Left ventricle myocardium inferior (tissue), 1 donor: ENCODE measurements at regions not wholly inside any gene's neighbourhood (a gene's known extent, or its start where the extent isn't known, plus 50 kb on each side); places are given as distances from the start of the nearest gene placed in this dataset.

ENCODE experiments used
- DNase-seq: peaks from one replicate; pipeline ENCODE4 v3.0.0-alpha.2; 2020
- H3K27ac ChIP-seq: fragments of 200-600 bp; replicated peaks from 2 replicates; pipeline ENCODE4 v1.8.0; 2021
- H3K27me3 ChIP-seq: fragments of 200-600 bp; 2 replicates; pipeline ENCODE4 v1.8.0; 2021; ENCODE audit warnings: low read depth
- H3K36me3 ChIP-seq: fragments of 200-600 bp; 2 replicates; pipeline ENCODE4 v1.8.0; 2021
- H3K4me1 ChIP-seq: fragments of 200-600 bp; 2 replicates; pipeline ENCODE4 v1.8.0; 2021
- H3K4me3 ChIP-seq: fragments of 200-600 bp; 2 replicates; pipeline ENCODE4 v1.8.0; 2021; ENCODE audit warnings: mild to moderate bottlenecking, moderate library complexity
- H3K9me3 ChIP-seq: fragments of 200-600 bp; replicated peaks from 2 replicates; pipeline ENCODE4 v1.8.0; 2021
- intact Hi-C: fragments of 100-400 bp; cut with micrococcal nuclease; formaldehyde crosslinking; loops from one replicate; pipeline ENCODE4 v1.11.0; 2022
- TF ChIP-seq, protein P1 (sequence below): fragments of 200-600 bp; IDR thresholded peaks from 2 replicates; pipeline ENCODE4 v1.8.0; 2021; ENCODE audit warnings: antibody characterized with exemption, mild to moderate bottlenecking, borderline replicate concordance
- donor health status: DM: no; HTN: yes; CAD: no; lungs with severe emphysema.

DNA sequence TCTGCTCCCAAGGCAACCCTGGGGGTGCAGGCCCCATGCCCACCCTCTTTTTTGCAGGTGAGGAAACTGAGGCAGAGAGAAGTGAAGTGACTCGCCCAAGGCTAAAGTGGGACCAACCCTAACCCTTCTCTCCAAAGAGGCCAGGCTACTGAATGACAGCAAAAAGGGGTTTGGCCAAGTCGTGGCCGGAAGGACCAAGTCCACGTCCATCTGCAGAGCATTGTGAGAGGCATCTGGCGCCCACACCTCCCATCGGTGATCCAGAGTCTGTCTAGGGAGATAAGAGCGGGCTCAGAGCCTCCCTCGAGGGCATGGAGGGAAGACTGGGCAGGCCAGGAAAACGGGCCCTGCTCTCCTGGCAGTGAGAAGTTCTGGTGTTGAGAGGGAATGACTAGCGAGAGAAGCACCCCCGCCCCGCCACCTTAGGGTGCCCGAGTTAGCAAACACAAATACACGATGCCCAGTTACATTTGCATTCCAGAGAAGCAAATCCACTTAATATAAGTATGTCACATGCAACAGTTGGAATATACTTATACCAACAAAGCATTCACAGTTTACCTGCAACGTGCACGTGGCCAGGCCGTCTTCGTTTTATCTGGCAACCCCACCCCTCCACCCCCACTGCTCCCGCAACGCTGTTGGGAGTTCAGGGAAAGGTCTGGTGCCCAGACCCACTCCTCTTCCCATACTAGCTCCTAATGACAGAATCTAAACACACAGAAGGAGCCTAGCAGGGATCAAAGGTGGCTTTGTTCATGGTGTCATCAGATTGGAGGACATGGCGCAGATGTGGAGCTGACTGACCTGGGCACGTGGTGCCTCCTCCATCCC is 124.9 kb downstream of the OAT start:
- TF ChIP-seq, protein P1, sequence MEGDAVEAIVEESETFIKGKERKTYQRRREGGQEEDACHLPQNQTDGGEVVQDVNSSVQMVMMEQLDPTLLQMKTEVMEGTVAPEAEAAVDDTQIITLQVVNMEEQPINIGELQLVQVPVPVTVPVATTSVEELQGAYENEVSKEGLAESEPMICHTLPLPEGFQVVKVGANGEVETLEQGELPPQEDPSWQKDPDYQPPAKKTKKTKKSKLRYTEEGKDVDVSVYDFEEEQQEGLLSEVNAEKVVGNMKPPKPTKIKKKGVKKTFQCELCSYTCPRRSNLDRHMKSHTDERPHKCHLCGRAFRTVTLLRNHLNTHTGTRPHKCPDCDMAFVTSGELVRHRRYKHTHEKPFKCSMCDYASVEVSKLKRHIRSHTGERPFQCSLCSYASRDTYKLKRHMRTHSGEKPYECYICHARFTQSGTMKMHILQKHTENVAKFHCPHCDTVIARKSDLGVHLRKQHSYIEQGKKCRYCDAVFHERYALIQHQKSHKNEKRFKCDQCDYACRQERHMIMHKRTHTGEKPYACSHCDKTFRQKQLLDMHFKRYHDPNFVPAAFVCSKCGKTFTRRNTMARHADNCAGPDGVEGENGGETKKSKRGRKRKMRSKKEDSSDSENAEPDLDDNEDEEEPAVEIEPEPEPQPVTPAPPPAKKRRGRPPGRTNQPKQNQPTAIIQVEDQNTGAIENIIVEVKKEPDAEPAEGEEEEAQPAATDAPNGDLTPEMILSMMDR = no peak

DNA sequence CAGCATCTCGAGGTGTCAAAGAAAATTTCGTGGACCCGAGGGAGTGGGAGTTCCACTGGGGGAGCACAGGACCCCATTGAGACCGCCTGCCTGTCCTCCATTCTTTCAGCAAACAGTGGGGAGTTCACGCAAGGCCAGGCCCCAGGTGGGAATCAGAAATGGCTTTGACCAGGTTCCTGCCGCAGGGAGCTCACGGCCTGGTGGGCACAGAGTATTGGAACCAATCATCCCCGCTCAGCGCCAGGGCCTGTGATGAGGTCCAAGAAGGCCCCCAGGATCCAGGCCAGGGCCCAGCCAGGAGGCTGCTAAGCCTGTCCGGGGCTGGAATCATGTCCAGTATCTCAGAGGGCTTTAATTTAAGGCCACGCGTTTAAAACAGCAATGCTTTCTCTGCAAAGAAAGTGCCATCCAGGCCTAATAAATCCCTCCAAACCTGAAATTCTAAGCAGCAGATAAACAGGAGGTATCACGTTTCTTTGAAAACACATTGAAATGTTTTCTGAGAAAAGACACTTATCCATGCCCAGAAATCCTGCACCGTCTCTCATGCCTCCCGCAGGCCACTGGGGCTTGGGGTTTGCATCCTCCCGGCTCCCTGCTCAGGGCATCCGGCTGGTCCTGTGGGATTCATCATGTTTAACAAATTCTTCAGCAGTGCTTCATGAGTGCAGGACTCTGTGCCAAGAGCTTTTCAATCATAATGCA is 125.7 kb downstream of the OAT start:
- no peaks in the 10 kb centered on the region for H3K27me3 ChIP-seq
- no peak overlapping the region for H3K4me3 ChIP-seq
- TF ChIP-seq, protein P1 = no peak
- DNase-seq = no peak
- H3K4me1 ChIP-seq = no peaks in the 10 kb centered on the region
- H3K9me3 ChIP-seq = no peaks in the 10 kb centered on the region
- no peak overlapping the region for H3K27ac ChIP-seq
- H3K36me3 ChIP-seq = no peaks in the 10 kb centered on the region
- intact Hi-C loops = no loop called here

More for the DNA sequence above, 124.9 kb downstream of the OAT start:
- DNase-seq = no peak
- no peak overlapping the region for H3K27ac ChIP-seq
- intact Hi-C loops = no loop called here
- no peaks in the 10 kb centered on the region for H3K9me3 ChIP-seq
- H3K4me3 ChIP-seq = no peak overlapping the region
- H3K4me1 ChIP-seq = no peaks in the 10 kb centered on the region
- H3K36me3 ChIP-seq = no peaks in the 10 kb centered on the region
- H3K27me3 ChIP-seq = no peaks in the 10 kb centered on the region

DNA sequence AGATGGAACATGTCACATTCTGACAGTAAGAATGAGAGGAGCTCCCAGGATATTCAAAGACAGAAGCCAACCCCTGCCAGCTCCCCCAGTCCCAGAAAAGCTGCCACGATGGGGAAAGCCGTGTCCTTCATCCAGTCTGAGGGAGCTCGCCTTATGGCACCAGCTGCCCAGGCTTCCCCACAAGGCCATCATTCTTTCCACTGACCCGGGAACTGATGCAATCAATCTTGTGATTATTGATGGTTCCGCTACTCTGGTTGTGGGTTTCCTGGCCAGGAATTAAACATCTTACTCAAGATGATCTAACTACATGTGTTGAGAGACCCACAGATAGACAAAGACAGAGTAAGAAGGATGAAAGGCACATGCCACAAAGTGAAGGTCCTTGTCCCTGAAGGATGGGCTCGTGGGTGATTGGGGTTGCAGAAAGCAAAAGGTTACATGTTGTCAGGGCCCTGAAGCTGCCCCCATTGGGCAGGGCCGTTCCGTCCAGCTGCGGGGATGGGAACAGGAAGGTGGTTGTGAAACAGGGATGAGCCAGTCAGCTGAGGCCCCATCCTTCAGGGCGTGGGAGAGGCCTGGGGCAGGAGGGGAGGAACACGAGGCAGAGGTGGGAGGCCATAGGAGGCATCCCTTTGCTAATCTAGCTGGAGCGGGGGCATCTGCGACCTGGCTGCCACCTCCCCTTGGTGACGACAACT is 127.6 kb downstream of the OAT start:
- H3K36me3 ChIP-seq = no peaks in the 10 kb centered on the region
- peak; percentile 48 for DNase-seq
- TF ChIP-seq, protein P1 = no peak
- no peak overlapping the region for H3K4me3 ChIP-seq
- no peaks in the 10 kb centered on the region for H3K27me3 ChIP-seq
- no peaks in the 10 kb centered on the region for H3K4me1 ChIP-seq
- intact Hi-C loops = no loop called here
- H3K9me3 ChIP-seq = no peaks in the 10 kb centered on the region
- peak overlapping the region; percentile 16 for H3K27ac ChIP-seq

DNA sequence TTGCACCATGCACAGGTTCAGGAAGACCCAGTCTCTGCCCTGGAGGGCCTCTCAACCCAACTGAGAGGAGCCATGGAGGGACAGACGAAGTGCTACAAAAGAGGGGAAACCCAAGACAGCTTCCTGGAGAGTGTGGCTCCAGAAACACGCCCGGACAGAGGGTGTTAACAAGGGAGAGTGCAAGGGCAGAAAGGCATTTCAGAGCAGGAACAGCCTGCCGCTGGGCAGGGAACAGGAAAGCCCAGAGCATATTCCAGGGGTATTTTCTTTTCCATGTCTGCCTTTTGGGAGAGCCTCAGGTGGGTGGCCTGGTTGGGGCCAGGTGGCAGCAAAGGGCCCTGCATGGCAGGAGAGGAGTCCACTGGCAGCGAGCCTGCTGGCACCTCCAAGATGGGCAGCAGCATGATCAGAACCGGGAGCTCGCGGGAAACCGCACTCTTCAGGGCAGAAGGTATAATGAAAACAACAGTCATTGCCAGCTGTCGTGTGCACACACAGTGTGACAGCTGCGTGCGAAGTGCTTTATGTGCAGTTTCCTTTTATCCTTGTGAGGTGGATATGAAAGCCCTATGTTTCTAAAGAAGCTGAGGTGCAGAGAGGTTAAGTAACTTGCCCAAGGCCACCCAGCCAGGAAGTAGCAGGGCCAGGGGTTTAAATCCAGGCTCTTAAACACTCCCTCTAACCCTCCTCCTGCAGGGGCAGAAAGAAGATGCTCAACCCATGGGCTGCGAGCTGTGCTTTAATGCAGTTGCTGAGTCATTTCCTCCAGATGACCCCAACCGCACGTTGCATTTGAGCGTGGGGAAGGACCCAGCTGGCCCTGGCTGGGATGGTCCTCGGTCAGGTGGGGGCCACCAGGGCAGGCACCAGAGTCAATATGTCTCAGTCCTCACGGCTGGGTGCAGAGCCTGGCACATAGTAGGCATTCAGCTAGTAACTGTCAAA is 128.6 kb downstream of the OAT start:
- Histone ChIP-seq H3K27ac (peak overlapping the region; percentile 16), H3K36me3 (no peaks in the 10 kb centered on the region), H3K4me3 (no peak overlapping the region), H3K9me3 (no peaks in the 10 kb centered on the region), H3K27me3 (no peaks in the 10 kb centered on the region), H3K4me1 (no peaks in the 10 kb centered on the region)
- intact Hi-C loops = no loop called here
- DNase-seq = peak; percentile 27
- TF ChIP-seq, protein P1 = no peak
